ENCODE measurements at regions not wholly inside any gene's neighbourhood (a gene's known extent, or its start where the extent isn't known, plus 50 kb on each side); places are given as distances from the start of the nearest gene placed in this dataset.

GRCh38 chr11:97107604-97108003, 717.8 kb downstream of the JRKL start:
- no peak overlapping the region for H3K4me3 ChIP-seq
- no peak for TF ChIP-seq CTCF (IDR thresholded peaks at IDR 0.05)

GRCh38 chr11:97109078-97109477, 719.3 kb downstream of the JRKL start:
- H3K27me3 ChIP-seq = no peaks in the 10 kb centered on the region
- DNase-seq = no peak
- no peak overlapping the region for H3K27ac ChIP-seq
- peaks cover 0 to 3% (median 0%) of the 10 kb centered on the region in 4 donors for H3K9me3 ChIP-seq
- TF ChIP-seq POLR2A (IDR thresholded peaks at IDR 0.05) = no peak
- no peak for TF ChIP-seq CTCF (IDR thresholded peaks at IDR 0.05)
- no peak overlapping the region for H3K4me3 ChIP-seq
- H3K36me3 ChIP-seq = no peaks in the 10 kb centered on the region
- no peaks in the 10 kb centered on the region for H3K4me1 ChIP-seq

More at GRCh38 chr11:97107604-97108003, 717.8 kb downstream of the JRKL start:
- no peak overlapping the region for H3K27ac ChIP-seq
- no peaks in the 10 kb centered on the region for H3K36me3 ChIP-seq
- H3K4me1 ChIP-seq = no peaks in the 10 kb centered on the region
- no peak for DNase-seq
- H3K9me3 ChIP-seq = peaks cover 0 to 3% (median 0%) of the 10 kb centered on the region in 4 donors
- no peaks in the 10 kb centered on the region for H3K27me3 ChIP-seq

GRCh38 chr11:97110376-97110775, 720.6 kb downstream of the JRKL start:
- no peak for DNase-seq
- Histone ChIP-seq H3K4me3 (no peak overlapping the region), H3K27me3 (no peaks in the 10 kb centered on the region)

GRCh38 chr11:97111559-97111958, 721.7 kb downstream of the JRKL start:
- peak in 1 of 3 donors; percentile 12 for DNase-seq
- H3K27me3 ChIP-seq = no peaks in the 10 kb centered on the region
- H3K4me3 ChIP-seq = no peak overlapping the region
- H3K9me3 ChIP-seq = peaks cover 0 to 3% (median 0%) of the 10 kb centered on the region in 4 donors
- H3K27ac ChIP-seq = no peak overlapping the region
- no peak for TF ChIP-seq CTCF (IDR thresholded peaks at IDR 0.05)
- no peak for TF ChIP-seq POLR2A (IDR thresholded peaks at IDR 0.05)
- no peaks in the 10 kb centered on the region for H3K4me1 ChIP-seq
- H3K36me3 ChIP-seq = no peaks in the 10 kb centered on the region

More at GRCh38 chr11:97110376-97110775, 720.6 kb downstream of the JRKL start:
- Histone ChIP-seq H3K9me3 (no peaks in the 10 kb centered on the region), H3K36me3 (no peaks in the 10 kb centered on the region), H3K27ac (no peak overlapping the region), H3K4me1 (no peaks in the 10 kb centered on the region)
- no peak for TF ChIP-seq POLR2A (IDR thresholded peaks at IDR 0.05)
- no peak for TF ChIP-seq CTCF (IDR thresholded peaks at IDR 0.05)

GRCh38 chr11:97118614-97119200, 728.9 kb downstream of the JRKL start:
- no peak for TF ChIP-seq CTCF (IDR thresholded peaks at IDR 0.05)
- no peak for TF ChIP-seq POLR2A (IDR thresholded peaks at IDR 0.05)
- no peaks in the 10 kb centered on the region for H3K36me3 ChIP-seq

GRCh38 chr11:97123237-97123636, 733.4 kb downstream of the JRKL start:
- H3K4me3 ChIP-seq = no peak overlapping the region
- H3K27me3 ChIP-seq = no peaks in the 10 kb centered on the region
- peaks cover 0 to 3% (median 0%) of the 10 kb centered on the region in 4 donors for H3K9me3 ChIP-seq
- no peak overlapping the region for H3K27ac ChIP-seq
- H3K36me3 ChIP-seq = no peaks in the 10 kb centered on the region
- H3K4me1 ChIP-seq = no peaks in the 10 kb centered on the region
- DNase-seq = no peak
- TF ChIP-seq CTCF (IDR thresholded peaks at IDR 0.05) (no peak), POLR2A (IDR thresholded peaks at IDR 0.05) (no peak)

More at GRCh38 chr11:97118614-97119200, 728.9 kb downstream of the JRKL start:
- no peak for DNase-seq
- Histone ChIP-seq H3K4me1 (no peaks in the 10 kb centered on the region), H3K27ac (no peak overlapping the region), H3K9me3 (peaks cover 0 to 3% (median 0%) of the 10 kb centered on the region in 4 donors), H3K4me3 (no peak overlapping the region), H3K27me3 (no peaks in the 10 kb centered on the region)

Data from Peyer's patch (tissue), 4 donors.